HG03159 (cell line): ENCODE measurements at regions not wholly inside any gene's neighbourhood (a gene's known extent, or its start where the extent isn't known, plus 50 kb on each side); places are given as distances from the start of the nearest gene placed in this dataset.
"Not testable (repeated sequence)": the region's sequence is repeated elsewhere in the genome, so short reads cannot be mapped to it uniquely, and the experiment has no call there.

ENCODE experiments used
- ATAC-seq: cut with Tn5 transposase; IDR thresholded peaks from one replicate; pipeline ENCODE4 v1.9.1; 2021; ENCODE audit warnings: mild to moderate bottlenecking, moderate library complexity; ENCODE audit not compliant: unreplicated experiment

GRCh38 chr13:44314160-44314559 is 59.5 kb upstream of the SERP2 start:
- not testable (repeated sequence) for ATAC-seq

DNA sequence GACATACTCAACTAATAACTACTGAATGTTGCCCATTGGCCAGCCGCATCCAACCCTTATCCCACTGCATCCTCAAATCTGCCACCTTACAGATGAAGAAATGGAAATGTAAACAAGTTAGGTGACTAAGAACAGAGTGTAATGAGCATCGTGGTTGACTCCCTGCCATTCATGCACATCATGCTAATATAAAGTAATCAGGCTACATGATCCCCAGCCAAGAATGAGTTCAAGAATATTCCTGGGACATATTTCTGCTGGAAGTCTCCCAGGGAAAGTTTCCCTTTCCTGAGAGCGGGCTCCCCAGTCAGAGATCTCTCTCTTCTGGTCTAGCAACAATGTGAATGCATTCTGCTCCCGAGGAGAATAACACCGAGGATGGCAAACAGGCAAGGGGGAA is 55.9 kb upstream of the SERP2 start:
- ATAC-seq = no peak

- ATAC-seq = no peak
These were observed 55.5 kb upstream of the SERP2 start for GRCh38 chr13:44318161-44318560.

DNA sequence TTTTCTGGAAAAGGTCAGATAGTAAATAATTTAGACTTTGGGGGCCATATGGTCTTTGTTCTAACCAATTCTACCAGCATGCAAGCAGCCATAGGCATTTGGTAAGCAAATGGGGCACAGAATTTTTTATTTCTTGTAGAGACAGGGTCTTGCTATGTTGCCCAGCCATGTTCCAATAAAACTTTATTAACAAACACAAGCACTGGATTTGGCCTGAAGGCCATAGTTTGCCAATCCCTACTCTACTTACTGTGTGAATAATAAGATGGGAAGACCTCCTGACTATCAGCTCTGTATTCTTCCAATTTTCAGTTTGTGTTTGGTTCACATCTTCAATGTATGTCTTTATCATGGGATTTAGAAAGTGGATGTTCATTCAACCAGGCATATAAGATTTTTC is 53.0 kb upstream of the SERP2 start:
- ATAC-seq = no peak

- no peak for ATAC-seq
These were observed 51.7 kb upstream of the SERP2 start for GRCh38 chr13:44321961-44322360.

- ATAC-seq = no peak
These were observed 50.7 kb upstream of the SERP2 start for GRCh38 chr13:44322928-44323327.

- ATAC-seq = no peak
These were observed 49.9 kb upstream of the SERP2 start for GRCh38 chr13:44323754-44324153.
